Stimulated activated CD4-positive, alpha-beta T cell treated with anti-CD3 and anti-CD28 coated beads, Interleukin-2, amount 100 ng/mL, for 24 hours (primary cell): ENCODE measurements at regions not wholly inside any gene's neighbourhood (a gene's known extent, or its start where the extent isn't known, plus 50 kb on each side); places are given as distances from the start of the nearest gene placed in this dataset.

Experiments used
- DNase-seq, 2 donors: peaks; one replicate each; pipeline ENCODE4 v3.0.0-alpha.2; 2020

DNA sequence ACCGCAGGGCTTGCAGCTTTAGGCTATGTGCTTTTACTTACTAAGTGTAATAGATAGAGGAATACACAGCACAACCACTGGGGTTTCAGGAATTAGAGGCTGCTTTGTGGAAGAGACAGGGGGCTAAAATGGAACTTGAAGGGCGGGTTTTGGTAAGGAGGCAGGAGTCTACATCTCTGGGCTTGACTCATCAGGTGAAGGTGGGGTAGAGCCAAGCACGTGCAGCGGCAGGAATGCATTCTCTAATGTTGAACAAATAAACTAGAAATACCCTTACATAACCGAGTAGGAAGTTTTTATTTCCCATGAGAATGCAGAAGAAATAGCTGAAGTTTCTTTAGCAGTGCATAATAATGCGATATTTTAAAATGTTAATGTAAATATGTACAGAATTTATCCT lies 673.8 kb upstream of the SALL3 start:
- DNase-seq = no peak

DNA sequence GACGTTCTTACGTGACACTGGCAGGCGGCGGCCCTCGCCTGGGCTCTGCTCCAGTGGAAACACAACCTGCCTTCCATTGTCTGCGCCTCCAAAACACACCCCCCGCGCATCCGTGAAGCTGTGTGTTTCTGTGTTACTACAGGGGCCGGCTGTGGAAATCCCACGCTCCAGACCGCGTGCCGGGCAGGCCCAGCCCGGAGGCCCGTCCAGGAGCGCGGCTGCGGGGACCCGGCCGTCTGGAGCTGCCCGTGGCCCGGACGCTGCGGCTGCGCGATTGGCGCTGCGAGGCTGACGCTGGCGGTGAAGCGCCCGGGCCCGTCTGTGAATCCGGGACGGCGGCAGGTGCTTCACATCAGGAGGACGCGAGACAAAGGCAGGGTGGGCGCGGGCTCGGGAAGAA lies 670.3 kb upstream of the SALL3 start:
- no peak for DNase-seq

DNA sequence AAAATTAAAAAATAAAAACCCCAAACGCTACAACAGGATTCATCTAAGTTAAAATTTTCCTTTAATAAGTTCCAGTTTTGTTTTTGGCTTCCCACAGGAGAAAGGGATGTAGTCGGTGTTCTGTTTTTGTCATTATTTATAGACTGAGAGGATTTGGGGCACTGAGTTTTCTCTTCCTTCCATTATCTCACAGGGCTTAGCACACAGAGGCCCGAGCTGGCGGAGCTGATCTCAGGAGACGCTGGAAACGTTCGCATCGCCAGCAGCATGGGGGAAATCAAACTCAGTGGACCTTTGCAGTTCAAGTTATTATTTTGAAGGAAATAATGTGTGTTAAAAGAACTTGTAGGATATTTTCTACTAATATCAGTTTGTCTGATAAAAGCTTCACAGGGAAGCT lies 669.7 kb upstream of the SALL3 start:
- no peak for DNase-seq

GRCh38 chr18:78319264-78319663 lies 660.4 kb upstream of the SALL3 start:
- DNase-seq = no peak

GRCh38 chr18:78319961-78320360 lies 659.7 kb upstream of the SALL3 start:
- DNase-seq = no peak

- DNase-seq = no peak
These were observed 658.2 kb upstream of the SALL3 start for GRCh38 chr18:78321402-78321801.

GRCh38 chr18:78323453-78324197 lies 656.0 kb upstream of the SALL3 start:
- no peak for DNase-seq

DNA sequence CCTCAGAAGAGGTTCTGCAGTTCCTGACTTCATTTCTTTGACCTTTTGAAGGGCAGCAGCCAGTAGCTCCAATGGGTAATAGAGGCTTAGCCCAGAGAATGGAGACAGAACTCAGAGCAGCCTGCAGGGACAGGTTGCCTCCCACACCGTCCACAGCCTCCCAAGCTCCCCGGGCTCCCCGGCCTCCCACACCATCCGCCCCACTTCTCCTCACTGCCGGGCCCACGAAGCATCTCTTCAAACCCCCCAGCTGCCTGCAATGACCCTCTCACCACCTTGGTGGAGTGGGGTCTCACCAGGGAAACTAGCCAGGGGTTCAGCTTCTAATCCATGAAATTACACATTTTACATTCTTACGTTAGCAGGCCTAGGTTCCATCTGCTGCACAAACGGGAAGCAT lies 652.0 kb upstream of the SALL3 start:
- no peak for DNase-seq

GRCh38 chr18:78330766-78331165 lies 648.9 kb upstream of the SALL3 start:
- no peak for DNase-seq

DNA sequence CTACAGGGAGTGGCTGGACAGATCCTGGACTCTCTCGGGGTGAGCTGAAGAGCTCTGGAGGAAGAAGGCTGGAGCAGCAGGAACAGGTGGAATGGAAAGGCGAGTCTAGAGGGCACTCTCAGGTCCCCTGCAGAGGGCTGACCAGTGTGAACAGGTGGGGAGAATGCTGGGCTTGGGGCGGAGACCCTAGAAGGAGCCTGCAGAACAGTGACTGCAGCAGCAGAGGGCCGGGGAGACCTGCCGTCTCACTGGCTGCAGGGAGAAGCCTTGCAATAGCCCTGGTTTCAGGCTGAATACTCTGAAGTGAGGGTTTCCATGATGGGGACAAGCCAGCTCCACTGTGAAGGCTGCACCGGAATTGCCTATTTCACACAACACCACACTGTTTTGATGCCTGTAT lies 626.7 kb upstream of the SALL3 start:
- DNase-seq = no peak

DNA sequence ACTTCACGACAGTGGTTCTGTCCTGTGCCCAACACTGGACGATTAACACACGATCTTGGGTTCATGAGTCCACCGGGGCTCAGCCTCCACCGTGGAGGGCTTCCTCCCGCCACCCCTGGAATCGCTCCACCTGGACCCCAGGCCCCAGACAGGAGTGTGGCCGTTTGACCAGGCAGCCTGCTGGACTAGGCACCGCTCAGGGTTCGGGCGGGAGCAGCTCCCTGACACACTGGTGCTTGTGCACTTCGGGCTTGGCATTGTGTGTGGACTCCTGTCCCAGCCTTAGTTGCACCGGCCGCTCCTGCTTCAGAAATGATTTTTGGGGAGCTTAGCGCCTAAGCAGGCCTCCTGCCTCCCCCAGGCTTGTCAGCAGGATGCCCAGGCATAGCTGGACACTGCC lies 617.4 kb upstream of the SALL3 start:
- no peak for DNase-seq

GRCh38 chr18:78363556-78364387 lies 615.8 kb upstream of the SALL3 start:
- DNase-seq = no peak

GRCh38 chr18:78364388-78364960 lies 615.1 kb upstream of the SALL3 start:
- DNase-seq = no peak

DNA sequence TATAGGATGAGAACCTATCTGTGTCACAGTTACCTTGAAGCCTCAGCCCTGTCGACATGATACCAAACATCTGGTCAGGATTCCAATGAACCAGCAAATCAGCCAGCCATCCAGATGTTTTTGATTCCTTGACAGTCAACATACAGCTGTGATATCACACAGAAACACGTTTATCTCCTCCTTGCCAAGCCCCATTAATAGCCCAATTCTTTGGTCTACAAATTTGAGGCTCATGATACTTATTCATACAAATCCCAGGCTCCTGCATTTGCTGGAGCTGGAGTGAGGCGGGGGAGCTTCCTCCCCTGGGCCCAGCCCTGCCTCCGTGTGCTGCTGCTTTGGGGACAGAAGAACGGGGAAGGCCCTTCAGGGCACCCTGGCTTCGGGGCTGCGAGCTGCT lies 611.6 kb upstream of the SALL3 start:
- no peak for DNase-seq

DNA sequence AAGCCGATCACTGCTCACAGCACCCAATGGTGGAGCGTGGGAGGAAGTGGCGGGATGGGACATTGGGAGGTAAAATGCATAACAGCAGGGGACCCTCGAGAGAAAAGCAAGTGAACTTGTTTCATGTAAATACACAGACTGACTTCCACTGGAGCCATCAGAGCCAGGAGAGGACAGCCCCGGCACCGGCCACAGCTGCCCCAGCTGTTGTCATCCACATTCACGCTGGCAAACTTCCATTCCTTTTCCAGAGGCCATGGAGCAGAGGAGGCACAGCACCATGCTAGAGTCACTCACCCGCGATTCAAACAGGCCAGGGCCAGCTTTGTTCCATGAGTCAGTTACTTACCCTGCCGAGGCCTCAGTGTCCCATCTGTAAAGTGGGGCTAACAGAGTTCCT lies 610.9 kb upstream of the SALL3 start:
- DNase-seq = no peak

- no peak for DNase-seq
These were observed 603.6 kb upstream of the SALL3 start for GRCh38 chr18:78376046-78376445.

DNA sequence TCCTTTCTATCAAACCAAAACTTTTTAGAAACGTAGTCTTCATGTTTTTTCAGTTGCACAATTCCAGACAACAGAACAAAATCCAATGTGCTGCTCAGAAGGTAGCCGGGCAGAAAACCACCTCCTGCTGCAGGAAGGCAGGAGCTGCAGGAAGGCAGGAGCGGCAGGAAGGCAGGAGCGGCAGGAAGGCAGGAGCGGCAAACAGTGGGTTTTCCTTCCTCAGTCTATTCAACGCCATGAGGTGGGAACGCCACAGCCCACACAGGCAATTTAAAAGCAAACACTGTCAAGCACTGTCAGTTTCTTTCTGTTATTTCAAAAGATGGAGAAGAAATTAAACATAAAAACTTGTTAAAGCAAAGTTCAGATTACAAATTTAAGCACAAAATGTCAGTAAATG lies 601.2 kb upstream of the SALL3 start:
- DNase-seq = no peak

DNA sequence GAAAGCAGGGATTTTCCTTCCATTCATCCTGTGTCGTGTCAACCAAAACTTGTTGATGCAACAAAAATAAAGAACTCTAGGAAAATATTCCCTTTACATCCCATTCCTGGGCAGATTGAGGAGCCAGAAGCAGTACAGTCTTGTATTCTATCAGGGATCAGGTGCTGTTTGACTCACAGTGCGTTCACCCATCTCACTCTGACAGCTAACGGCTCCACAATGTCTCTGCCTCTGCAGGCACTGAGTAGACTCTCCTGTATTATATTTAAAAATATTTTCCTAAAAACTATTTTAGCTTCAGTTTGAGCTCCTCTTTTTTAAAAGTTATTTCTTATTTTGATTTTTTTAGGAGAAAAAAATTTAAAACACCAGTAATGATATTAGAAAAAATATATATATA lies 600.6 kb upstream of the SALL3 start:
- no peak for DNase-seq

DNA sequence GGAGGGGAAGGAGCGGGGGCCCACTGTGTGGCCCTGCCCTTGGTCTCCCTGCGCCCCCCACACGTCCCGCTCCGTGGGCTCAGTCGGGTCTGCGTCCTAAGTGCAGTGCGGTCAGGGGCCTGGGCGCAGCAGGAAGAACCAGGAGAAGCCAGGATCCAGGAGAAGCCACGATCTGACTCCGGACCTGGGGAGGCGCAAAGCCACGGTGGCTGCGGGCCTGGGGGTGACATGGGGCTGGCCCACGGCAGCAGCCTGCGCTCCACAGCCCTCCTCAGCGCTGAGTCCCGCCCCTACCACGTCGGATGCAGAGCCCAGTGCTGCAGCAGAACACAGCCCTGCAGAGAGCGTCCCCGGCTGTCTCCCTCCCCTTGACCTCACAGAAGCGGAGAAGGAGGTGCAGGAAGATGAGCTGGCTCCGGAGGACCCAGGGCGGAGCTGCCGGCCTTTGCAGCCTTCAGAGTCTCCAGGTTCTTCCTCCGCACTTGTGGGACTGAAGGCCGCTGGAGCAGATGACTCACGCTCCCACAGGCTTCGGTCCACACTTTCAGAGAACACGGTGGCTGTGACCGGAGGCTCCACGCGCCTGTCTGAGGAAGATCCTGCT lies 589.2 kb upstream of the SALL3 start:
- no peak for DNase-seq

DNA sequence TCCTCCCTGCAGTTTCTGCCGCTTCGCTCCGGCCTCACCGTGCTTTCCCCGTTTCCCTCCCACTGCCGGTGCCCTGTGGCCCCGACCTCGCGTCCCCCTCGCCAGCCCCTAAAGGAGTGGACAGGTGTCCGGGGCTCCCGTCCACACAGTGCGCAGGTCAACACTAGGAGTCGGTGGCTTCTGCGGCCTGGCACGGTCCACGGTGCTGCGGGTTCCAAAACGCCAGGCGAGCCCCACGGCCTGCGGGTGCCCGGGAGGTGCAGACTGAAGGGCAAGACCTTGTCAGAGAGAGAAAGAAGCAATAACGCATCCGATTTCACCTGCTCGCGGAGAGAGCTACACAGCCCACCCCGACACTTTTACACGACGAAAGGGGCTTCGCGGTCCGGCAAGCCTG lies 588.7 kb upstream of the SALL3 start:
- DNase-seq = no peak

DNA sequence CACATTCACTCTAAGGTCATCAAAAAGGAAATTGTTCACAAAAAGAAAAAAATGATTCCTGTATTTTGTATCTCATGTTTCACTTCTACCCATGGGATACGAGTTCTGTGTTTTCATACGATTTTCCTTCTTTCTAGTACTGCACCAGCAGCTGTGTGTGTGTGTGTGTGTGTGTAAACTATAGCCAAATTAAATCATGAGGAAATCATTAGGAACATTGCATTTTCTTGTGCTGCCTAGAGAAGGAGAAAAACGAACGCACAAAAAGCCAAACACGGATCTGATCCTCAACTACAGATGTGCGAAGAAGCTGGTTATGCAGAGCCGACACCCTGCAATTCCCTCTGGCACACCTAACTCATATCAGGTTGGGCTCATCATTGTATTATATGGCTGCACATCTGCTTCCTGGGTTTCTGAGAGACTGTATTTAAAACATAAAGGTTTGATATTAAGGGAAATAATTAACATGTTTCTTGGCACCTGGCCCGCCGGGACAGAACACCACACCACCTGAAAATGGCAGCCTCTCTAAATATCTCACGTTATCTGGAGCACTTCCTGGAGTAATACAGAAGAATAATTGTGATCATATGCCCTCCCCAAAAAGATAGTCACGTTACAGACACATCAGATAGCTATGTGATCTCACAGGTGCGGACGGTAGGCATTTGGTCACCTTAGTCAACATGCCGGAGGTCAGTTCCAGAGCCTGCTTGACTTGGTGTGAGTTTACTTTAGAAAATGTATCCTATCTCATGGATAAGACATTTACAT lies 586.3 kb upstream of the SALL3 start:
- DNase-seq = no peak

GRCh38 chr18:78396077-78396476 lies 583.5 kb upstream of the SALL3 start:
- no peak for DNase-seq

DNA sequence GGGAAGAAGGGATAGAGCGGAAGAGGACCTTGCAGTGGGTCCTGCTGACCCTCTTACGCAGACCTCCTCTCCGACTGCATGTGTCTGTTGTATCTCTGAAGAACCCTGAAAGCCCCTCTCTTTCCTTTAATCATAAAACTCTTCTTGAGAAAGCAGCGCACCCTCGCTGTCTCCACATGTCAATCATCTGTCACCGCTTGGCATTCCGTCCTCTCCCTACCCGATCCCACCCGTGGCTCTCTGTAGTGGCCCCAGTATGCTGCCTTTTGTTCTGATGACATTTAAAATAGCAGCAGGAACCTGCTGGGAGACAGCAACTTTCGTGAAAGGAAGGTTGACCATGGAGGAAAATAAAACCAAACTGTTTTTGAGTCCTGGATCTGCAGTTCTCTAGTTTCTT lies 582.9 kb upstream of the SALL3 start:
- DNase-seq = no peak
